WTC11 (cell line): ENCODE measurements at regions not wholly inside any gene's neighbourhood (a gene's known extent, or its start where the extent isn't known, plus 50 kb on each side); places are given as distances from the start of the nearest gene placed in this dataset.

ENCODE experiments used
- ATAC-seq: fragments of 200-7000 bp; cut with Tn5 transposase; 2 replicates; pipeline ENCODE4 v1.10.0; 2021; ENCODE audit warnings: mild to moderate bottlenecking, moderate library complexity
- CTCF ChIA-PET: fragments of 300-600 bp; sonication (Branson Sonifier 250); formaldehyde crosslinking; loops from one replicate; lab custom pipeline; 2021; ENCODE audit warnings: antibody characterized with exemption; lab: Charles Lee
- POLR2A ChIA-PET: fragments of 350-600 bp; sonication (Branson Sonifier 250); formaldehyde crosslinking; loops from one replicate; lab custom pipeline; 2021; ENCODE audit warnings: antibody characterized with exemption; lab: Charles Lee
- DNase-seq: peaks from one replicate; pipeline ENCODE4 v3.0.0; 2021; ENCODE audit warnings: low spot score
- H3K27ac Mint-ChIP-seq: 2 replicates; pipeline ENCODE4 v1.8.0; 2021; ENCODE audit warnings: mixed read lengths
- H3K27me3 Mint-ChIP-seq: 2 replicates; pipeline ENCODE4 v1.8.0; 2021; ENCODE audit warnings: low read depth, mild to moderate bottlenecking, moderate library complexity, mixed read lengths
- H3K36me3 Mint-ChIP-seq: 2 replicates; pipeline ENCODE4 v1.8.0; 2021; ENCODE audit warnings: mixed read lengths
- H3K4me1 Mint-ChIP-seq: 2 replicates; pipeline ENCODE4 v1.8.0; 2022; ENCODE audit warnings: mixed read lengths
- H3K4me3 Mint-ChIP-seq: 2 replicates; pipeline ENCODE4 v1.8.0; 2021; ENCODE audit warnings: mild to moderate bottlenecking, moderate library complexity, mixed read lengths
- H3K9me3 Mint-ChIP-seq: 2 replicates; pipeline ENCODE4 v1.8.0; 2021; ENCODE audit warnings: mixed read lengths
- CREB1 ChIP-seq: sonication (generic); formaldehyde crosslinking; IDR thresholded peaks from 2 replicates; pipeline ENCODE4 v1.8.0; 2023; ENCODE audit warnings: mild to moderate bottlenecking, missing genetic modification reagents
- ELF4 ChIP-seq: sonication (generic); formaldehyde crosslinking; IDR thresholded peaks from 2 replicates; pipeline ENCODE4 v1.8.1; 2022; ENCODE audit warnings: low read depth, mild to moderate bottlenecking, moderate library complexity, missing genetic modification reagents
- EMX1 ChIP-seq: fragments of 250-450 bp; sonication (Bioruptor Pico); IDR thresholded peaks from 2 replicates; pipeline ENCODE4 v1.8.0; 2021; ENCODE audit warnings: mild to moderate bottlenecking
- ETV6 ChIP-seq: sonication (generic); formaldehyde crosslinking; IDR thresholded peaks from 2 replicates; pipeline ENCODE4 v1.8.1; 2022; ENCODE audit warnings: mild to moderate bottlenecking, missing genetic modification reagents
- GTF2I ChIP-seq: fragments of 250-450 bp; sonication (Bioruptor Pico); conservative IDR thresholded peaks from 2 replicates; pipeline ENCODE4 v1.4.0; 2021; ENCODE audit warnings: mild to moderate bottlenecking
- IRF2 ChIP-seq: sonication (generic); formaldehyde crosslinking; IDR thresholded peaks from 2 replicates; pipeline ENCODE4 v1.8.0; 2022; ENCODE audit warnings: low read depth, missing genetic modification reagents, borderline replicate concordance
- KAT7 ChIP-seq: sonication (generic); formaldehyde crosslinking; IDR thresholded peaks from 2 replicates; pipeline ENCODE4 v1.8.1; 2023; ENCODE audit warnings: missing genetic modification reagents, mild to moderate bottlenecking, borderline replicate concordance
- NR3C1 ChIP-seq: sonication (generic); formaldehyde crosslinking; conservative IDR thresholded peaks from 2 replicates; pipeline ENCODE4 v1.8.1; 2023; ENCODE audit warnings: low read depth, mild to moderate bottlenecking, missing genetic modification reagents
- OVOL2 ChIP-seq: fragments of 250-450 bp; sonication (Bioruptor Pico); IDR thresholded peaks from 2 replicates; pipeline ENCODE4 v1.9.0; 2021; ENCODE audit warnings: mild to moderate bottlenecking, borderline replicate concordance
- PRRX2 ChIP-seq: fragments of 250-450 bp; sonication (Bioruptor Pico); IDR thresholded peaks from 2 replicates; pipeline ENCODE4 v1.8.0; 2021; ENCODE audit warnings: mild to moderate bottlenecking
- RORB ChIP-seq: fragments of 250-450 bp; sonication (Bioruptor Pico); IDR thresholded peaks from 2 replicates; pipeline ENCODE4 v1.9.0; 2021; ENCODE audit warnings: mild to moderate bottlenecking
- SMAD3 ChIP-seq: sonication (generic); formaldehyde crosslinking; IDR thresholded peaks from 2 replicates; pipeline ENCODE4 v1.8.0; 2022; ENCODE audit warnings: missing genetic modification reagents, mild to moderate bottlenecking, borderline replicate concordance
- SMAD4 ChIP-seq: sonication (generic); formaldehyde crosslinking; IDR thresholded peaks from 2 replicates; pipeline ENCODE4 v1.8.0; 2022; ENCODE audit warnings: mild to moderate bottlenecking, missing genetic modification reagents
- TCF7 ChIP-seq: sonication (generic); formaldehyde crosslinking; IDR thresholded peaks from 2 replicates; pipeline ENCODE4 v1.8.0; 2022; ENCODE audit warnings: mild to moderate bottlenecking, low read depth, missing genetic modification reagents, moderate library complexity
- TEAD1 ChIP-seq: sonication (generic); formaldehyde crosslinking; IDR thresholded peaks from 2 replicates; pipeline ENCODE4 v1.8.0; 2022; ENCODE audit warnings: mild to moderate bottlenecking, missing genetic modification reagents
- ZBTB21 ChIP-seq: sonication (generic); formaldehyde crosslinking; IDR thresholded peaks from 2 replicates; pipeline ENCODE4 v1.8.1; 2023; ENCODE audit warnings: mild to moderate bottlenecking, missing genetic modification reagents, borderline replicate concordance
- ZNF138 ChIP-seq: sonication (generic); formaldehyde crosslinking; conservative IDR thresholded peaks from 2 replicates; pipeline ENCODE4 v1.8.1; 2022; ENCODE audit warnings: mild to moderate bottlenecking, moderate library complexity, missing genetic modification reagents
- ZNF219 ChIP-seq: sonication (generic); formaldehyde crosslinking; IDR thresholded peaks from 2 replicates; pipeline ENCODE4 v1.8.0; 2023; ENCODE audit warnings: missing genetic modification reagents, mild to moderate bottlenecking, borderline replicate concordance
- ZNF232 ChIP-seq: sonication (generic); formaldehyde crosslinking; IDR thresholded peaks from 2 replicates; pipeline ENCODE4 v1.8.0; 2022; ENCODE audit warnings: mild to moderate bottlenecking, missing genetic modification reagents
- ZNF671 ChIP-seq: fragments of 250-450 bp; sonication (Bioruptor Pico); IDR thresholded peaks from 2 replicates; pipeline ENCODE4 v1.8.0; 2021; ENCODE audit warnings: mild to moderate bottlenecking
- TF ChIP-seq, protein P1 (sequence below): sonication (generic); formaldehyde crosslinking; IDR thresholded peaks from 2 replicates; pipeline ENCODE4 v1.8.1; 2022; ENCODE audit warnings: mild to moderate bottlenecking, missing genetic modification reagents, moderate library complexity, borderline replicate concordance
- TF ChIP-seq, protein P2 (sequence below): sonication (generic); formaldehyde crosslinking; IDR thresholded peaks from 2 replicates; pipeline ENCODE4 v1.8.1; 2022; ENCODE audit warnings: low read depth, missing genetic modification reagents, borderline replicate concordance
- TF ChIP-seq, protein P3 (sequence below): sonication (generic); formaldehyde crosslinking; IDR thresholded peaks from 2 replicates; pipeline ENCODE4 v1.8.1; 2022; ENCODE audit warnings: mild to moderate bottlenecking, moderate library complexity, missing genetic modification reagents
- TF ChIP-seq, protein P4 (sequence below): fragments of 200-600 bp; IDR thresholded peaks from 2 replicates; pipeline ENCODE4 v1.8.0; 2022; ENCODE audit warnings: antibody characterized with exemption
- TF ChIP-seq, protein P5 (sequence below): fragments of 250-450 bp; sonication (Bioruptor Pico); IDR thresholded peaks from 2 replicates; pipeline ENCODE4 v2.1.2; 2022; ENCODE audit warnings: mild to moderate bottlenecking, moderate library complexity

DNA sequence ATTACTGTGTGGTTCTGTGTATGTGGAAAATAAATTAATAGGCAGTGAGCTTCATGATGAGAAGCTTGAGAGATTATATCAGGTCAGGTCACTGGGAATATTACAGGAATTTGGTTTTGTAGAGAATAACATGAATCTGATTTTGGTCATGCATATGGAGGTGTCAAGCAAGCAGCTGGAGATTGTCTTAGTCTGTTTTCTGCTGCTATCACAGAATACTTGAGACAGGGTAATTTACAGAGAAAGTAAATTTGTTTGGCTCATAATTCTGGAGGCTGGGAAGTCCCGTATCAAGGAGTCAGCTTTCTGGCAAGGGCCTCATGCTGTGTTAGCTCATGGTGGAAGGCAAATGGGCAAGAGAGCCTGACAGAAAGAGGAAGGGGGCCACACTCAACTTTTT, 120.7 kb upstream of the FAM3C start:
- H3K4me3 Mint-ChIP-seq, result no peak overlapping the region
- H3K4me1 Mint-ChIP-seq, result peaks cover 34% of the 10 kb centered on the region
- H3K27ac Mint-ChIP-seq, result no peak overlapping the region
- H3K9me3 Mint-ChIP-seq, result peaks cover 20% of the 10 kb centered on the region
- H3K27me3 Mint-ChIP-seq, result no peaks in the 10 kb centered on the region
- POLR2A ChIA-PET, result no interaction called here
- peaks cover 5% of the 10 kb centered on the region for H3K36me3 Mint-ChIP-seq
- CTCF ChIA-PET, result interaction anchor here (1.1 kb wide), 1 partner anchor 121 kb away, joined by 3 read pairs; the partner anchor contains the start of gene FAM3C
- no peak for ATAC-seq
- no peak for TF ChIP-seq PRRX2 (CRISPR knock-in tag)
- TF ChIP-seq ETV6 (CRISPR knock-in tag), result no peak
- no peak for TF ChIP-seq OVOL2 (CRISPR knock-in tag)
- no peak for TF ChIP-seq ZNF232 (CRISPR knock-in tag)
- no peak for TF ChIP-seq ZNF671
- TF ChIP-seq, protein P1, sequence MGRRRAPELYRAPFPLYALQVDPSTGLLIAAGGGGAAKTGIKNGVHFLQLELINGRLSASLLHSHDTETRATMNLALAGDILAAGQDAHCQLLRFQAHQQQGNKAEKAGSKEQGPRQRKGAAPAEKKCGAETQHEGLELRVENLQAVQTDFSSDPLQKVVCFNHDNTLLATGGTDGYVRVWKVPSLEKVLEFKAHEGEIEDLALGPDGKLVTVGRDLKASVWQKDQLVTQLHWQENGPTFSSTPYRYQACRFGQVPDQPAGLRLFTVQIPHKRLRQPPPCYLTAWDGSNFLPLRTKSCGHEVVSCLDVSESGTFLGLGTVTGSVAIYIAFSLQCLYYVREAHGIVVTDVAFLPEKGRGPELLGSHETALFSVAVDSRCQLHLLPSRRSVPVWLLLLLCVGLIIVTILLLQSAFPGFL (CRISPR knock-in tag), result no peak
- no peak for TF ChIP-seq CREB1 (CRISPR knock-in tag)
- TF ChIP-seq SMAD3, result no peak
- TF ChIP-seq SMAD4, result no peak
- no peak for TF ChIP-seq KAT7 (CRISPR knock-in tag)
- TF ChIP-seq RORB (CRISPR knock-in tag), result no peak
- TF ChIP-seq, protein P2, sequence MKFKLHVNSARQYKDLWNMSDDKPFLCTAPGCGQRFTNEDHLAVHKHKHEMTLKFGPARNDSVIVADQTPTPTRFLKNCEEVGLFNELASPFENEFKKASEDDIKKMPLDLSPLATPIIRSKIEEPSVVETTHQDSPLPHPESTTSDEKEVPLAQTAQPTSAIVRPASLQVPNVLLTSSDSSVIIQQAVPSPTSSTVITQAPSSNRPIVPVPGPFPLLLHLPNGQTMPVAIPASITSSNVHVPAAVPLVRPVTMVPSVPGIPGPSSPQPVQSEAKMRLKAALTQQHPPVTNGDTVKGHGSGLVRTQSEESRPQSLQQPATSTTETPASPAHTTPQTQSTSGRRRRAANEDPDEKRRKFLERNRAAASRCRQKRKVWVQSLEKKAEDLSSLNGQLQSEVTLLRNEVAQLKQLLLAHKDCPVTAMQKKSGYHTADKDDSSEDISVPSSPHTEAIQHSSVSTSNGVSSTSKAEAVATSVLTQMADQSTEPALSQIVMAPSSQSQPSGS (CRISPR knock-in tag), result no peak
- TF ChIP-seq, protein P3, sequence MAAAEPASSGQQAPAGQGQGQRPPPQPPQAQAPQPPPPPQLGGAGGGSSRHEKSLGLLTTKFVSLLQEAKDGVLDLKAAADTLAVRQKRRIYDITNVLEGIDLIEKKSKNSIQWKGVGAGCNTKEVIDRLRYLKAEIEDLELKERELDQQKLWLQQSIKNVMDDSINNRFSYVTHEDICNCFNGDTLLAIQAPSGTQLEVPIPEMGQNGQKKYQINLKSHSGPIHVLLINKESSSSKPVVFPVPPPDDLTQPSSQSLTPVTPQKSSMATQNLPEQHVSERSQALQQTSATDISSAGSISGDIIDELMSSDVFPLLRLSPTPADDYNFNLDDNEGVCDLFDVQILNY, result no peak
- TF ChIP-seq ZNF219 (CRISPR knock-in tag), result no peak
- no peak for TF ChIP-seq GTF2I (CRISPR knock-in tag)
- no peak for TF ChIP-seq ELF4 (CRISPR knock-in tag)
- no peak for TF ChIP-seq TCF7 (CRISPR knock-in tag)
- no peak for TF ChIP-seq EMX1 (CRISPR knock-in tag)
- DNase-seq, result no peak

DNA sequence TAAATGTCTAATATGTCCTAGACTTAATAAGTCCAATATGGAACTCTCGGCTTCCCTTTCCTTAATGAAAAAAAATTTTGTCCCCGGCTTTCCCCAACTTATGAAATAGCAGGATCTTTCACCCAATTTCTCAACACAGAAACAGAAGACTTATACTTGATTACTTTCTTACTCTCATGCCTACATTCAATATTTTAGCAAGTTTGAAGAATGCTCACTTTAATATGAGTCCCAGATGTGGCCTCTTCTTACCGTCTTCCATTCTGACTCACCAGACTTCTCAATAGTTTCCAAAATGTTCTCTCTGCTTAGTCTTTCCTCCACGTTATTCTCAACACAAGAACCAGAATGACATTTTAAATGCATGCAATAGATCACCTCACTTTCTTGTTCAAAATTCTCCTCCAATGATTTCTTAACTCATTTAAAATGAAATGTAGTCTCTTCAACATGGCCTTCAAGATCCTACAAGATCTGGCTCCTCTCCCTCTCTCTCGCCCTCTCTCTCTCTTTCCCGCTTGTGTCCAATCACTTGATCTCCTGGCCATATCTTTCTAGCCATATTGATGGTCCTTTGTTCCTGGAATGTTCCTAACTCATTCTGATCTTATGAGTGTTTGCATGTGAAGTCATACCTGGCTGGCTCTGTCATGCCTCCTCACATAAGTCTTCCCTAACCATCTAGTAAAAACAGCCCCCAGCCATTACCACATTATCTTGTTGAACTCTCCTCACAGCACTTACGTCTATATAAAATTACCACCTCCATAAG, 119.7 kb upstream of the FAM3C start:
- CTCF ChIA-PET, result interaction anchor here (1.1 kb wide), 1 partner anchor 120 kb away, joined by 3 read pairs; the partner anchor contains the start of gene FAM3C
- H3K4me3 Mint-ChIP-seq, result no peak overlapping the region
- H3K27me3 Mint-ChIP-seq, result peaks cover 4% of the 10 kb centered on the region; the same call in 1 of the 2 replicates
- TF ChIP-seq GTF2I (CRISPR knock-in tag) (no peak), SMAD4 (no peak), SMAD3 (no peak), NR3C1 (CRISPR knock-in tag) (no peak), ZNF138 (no peak), TEAD1 (CRISPR knock-in tag) (no peak), ZBTB21 (CRISPR knock-in tag) (no peak), IRF2 (CRISPR knock-in tag) (no peak)
- TF ChIP-seq, protein P4, sequence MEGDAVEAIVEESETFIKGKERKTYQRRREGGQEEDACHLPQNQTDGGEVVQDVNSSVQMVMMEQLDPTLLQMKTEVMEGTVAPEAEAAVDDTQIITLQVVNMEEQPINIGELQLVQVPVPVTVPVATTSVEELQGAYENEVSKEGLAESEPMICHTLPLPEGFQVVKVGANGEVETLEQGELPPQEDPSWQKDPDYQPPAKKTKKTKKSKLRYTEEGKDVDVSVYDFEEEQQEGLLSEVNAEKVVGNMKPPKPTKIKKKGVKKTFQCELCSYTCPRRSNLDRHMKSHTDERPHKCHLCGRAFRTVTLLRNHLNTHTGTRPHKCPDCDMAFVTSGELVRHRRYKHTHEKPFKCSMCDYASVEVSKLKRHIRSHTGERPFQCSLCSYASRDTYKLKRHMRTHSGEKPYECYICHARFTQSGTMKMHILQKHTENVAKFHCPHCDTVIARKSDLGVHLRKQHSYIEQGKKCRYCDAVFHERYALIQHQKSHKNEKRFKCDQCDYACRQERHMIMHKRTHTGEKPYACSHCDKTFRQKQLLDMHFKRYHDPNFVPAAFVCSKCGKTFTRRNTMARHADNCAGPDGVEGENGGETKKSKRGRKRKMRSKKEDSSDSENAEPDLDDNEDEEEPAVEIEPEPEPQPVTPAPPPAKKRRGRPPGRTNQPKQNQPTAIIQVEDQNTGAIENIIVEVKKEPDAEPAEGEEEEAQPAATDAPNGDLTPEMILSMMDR, result no peak
- TF ChIP-seq, protein P5, sequence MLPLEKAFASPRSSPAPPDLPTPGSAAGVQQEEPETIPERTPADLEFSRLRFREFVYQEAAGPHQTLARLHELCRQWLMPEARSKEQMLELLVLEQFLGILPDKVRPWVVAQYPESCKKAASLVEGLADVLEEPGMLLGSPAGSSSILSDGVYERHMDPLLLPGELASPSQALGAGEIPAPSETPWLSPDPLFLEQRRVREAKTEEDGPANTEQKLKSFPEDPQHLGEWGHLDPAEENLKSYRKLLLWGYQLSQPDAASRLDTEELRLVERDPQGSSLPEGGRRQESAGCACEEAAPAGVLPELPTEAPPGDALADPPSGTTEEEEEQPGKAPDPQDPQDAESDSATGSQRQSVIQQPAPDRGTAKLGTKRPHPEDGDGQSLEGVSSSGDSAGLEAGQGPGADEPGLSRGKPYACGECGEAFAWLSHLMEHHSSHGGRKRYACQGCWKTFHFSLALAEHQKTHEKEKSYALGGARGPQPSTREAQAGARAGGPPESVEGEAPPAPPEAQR, result no peak

More for the DNA sequence above, 119.7 kb upstream of the FAM3C start:
- POLR2A ChIA-PET, result no interaction called here
- Mint-ChIP-seq H3K27ac (no peak overlapping the region), H3K4me1 (peaks cover 38% of the 10 kb centered on the region), H3K9me3 (peaks cover 26% of the 10 kb centered on the region), H3K36me3 (peaks cover 15% of the 10 kb centered on the region)
- DNase-seq (no peak), ATAC-seq (no peak)
